ENCODE measurements at regions not wholly inside any gene's neighbourhood (a gene's known extent, or its start where the extent isn't known, plus 50 kb on each side); places are given as distances from the start of the nearest gene placed in this dataset.

DNA sequence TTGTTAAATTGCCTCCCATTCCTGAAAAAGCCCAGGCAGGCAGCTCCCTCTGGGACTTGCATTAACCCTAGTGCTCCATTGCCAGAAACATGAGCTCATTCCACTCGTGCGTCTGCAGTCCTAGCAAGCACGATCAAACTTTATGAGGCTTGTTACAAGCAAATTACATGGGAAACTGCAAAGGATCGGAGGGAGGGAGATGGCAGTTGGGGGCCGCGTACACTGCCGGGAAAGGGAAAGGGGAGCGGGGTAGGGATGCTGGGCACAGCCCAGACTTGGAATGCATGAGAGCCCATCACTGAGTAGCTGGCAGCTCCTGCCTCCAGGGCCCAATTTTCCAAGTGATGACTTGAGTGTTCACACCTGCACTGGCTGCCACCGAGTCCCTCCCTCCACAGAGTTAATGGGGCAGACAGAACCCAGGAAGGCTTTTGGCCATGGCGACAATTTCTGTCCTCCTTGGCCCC lies 169.9 kb downstream of the BRINP2 start:
- Histone ChIP-seq H3K36me3 (ENCODE audit: control insufficient read depth, insufficient read depth, low read length) (no peaks in the 10 kb centered on the region), H2AK5ac (ENCODE audit: low read depth, low read length) (no peak overlapping the region), H3K79me1 (ENCODE audit: low read depth in 1 of 2, low read length in 2 of 2) (no peaks in the 10 kb centered on the region), H3K9me3 (ENCODE audit: control insufficient read depth, insufficient read depth, low read length) (no peaks in the 10 kb centered on the region), H3K27me3 (ENCODE audit: control insufficient read depth, insufficient read depth, low read length) (no peaks in the 10 kb centered on the region), H2BK120ac (ENCODE audit: low read depth, low read length) (no peak overlapping the region), H4K91ac (ENCODE audit: insufficient read depth, low read depth, low read length) (no peak overlapping the region), H4K8ac (ENCODE audit: low read depth in 2 of 2, low read length in 2 of 2) (no peak overlapping the region), H2BK15ac (ENCODE audit: low read depth, low read length) (no peak overlapping the region), H4K20me1 (ENCODE audit: insufficient read depth, low read length) (no peaks in the 10 kb centered on the region; the same call in 1 of the 2 replicates), H3K18ac (ENCODE audit: low read depth, low read length) (no peak overlapping the region), H2AFZ (replicated peaks; ENCODE audit: low read length, poor library complexity) (no peak overlapping the region), H3K4me3 (ENCODE audit: insufficient read depth, low read depth, low read length) (no peak overlapping the region), H2BK20ac (ENCODE audit: low read depth, low read length) (no peak overlapping the region), H3K4me1 (ENCODE audit: control insufficient read depth, insufficient read depth, low read length) (no peaks in the 10 kb centered on the region), H3K9ac (ENCODE audit: low read depth, low read length) (no peak overlapping the region), H3K27ac (ENCODE audit: insufficient read depth, low read length) (no peak overlapping the region), H2AK9ac (replicated peaks; ENCODE audit: low read depth, low read length, poor library complexity) (no peak overlapping the region), H3K14ac (replicated peaks; ENCODE audit: low read depth, low read length) (no peak overlapping the region), H3K9me1 (ENCODE audit: insufficient read depth, low read length) (no peaks in the 10 kb centered on the region), H2BK5ac (ENCODE audit: low read depth, low read length, poor library complexity, severe bottlenecking) (no peak overlapping the region), H3K4me2 (ENCODE audit: low read depth, low read length) (no peak overlapping the region), H4K5ac (ENCODE audit: low read depth, low read length) (no peak overlapping the region), H3K4ac (ENCODE audit: low read depth, low read length) (no peak overlapping the region), H3K23ac (ENCODE audit: low read depth, low read length) (no peak overlapping the region), H3K56ac (ENCODE audit: extremely low read depth, insufficient read depth, low read length) (no peak overlapping the region)
- ATAC-seq (ENCODE audit: low read depth) (no peak), DNase-seq (no peak)
- ChIA-PET POLR2A (ENCODE audit: unreplicated experiment) (no interaction called here), CTCF (no interaction called here)
- in situ Hi-C loops (cut with MboI; ENCODE audit: low sequenced_read_pairs), result loop anchor here (10.0 kb wide), 1 partner anchor 436 kb away; no protein-coding TSS in a partner anchor
- WGBS, 2 experiments (ENCODE audit: extremely low coverage in 2 of 2, insufficient read length in 1 of 2), result 92% methylated on average over 2 of the region's 10 CpGs; no CpG with 5 or more reads in 1 of the 2 experiments
- dilution Hi-C loops (cut with HindIII; ENCODE audit: low sequenced_read_pairs, unreplicated experiment), result no loop called here
- intact Hi-C loops (cut with micrococcal nuclease), result no loop called here
- TF ChIP-seq NFE2L2 (IDR thresholded peaks at IDR 0.05; ENCODE audit: low read depth, low read length), result no peak
- no peak for TF ChIP-seq SMC3 (IDR thresholded peaks at IDR 0.05; ENCODE audit: low read depth, low read length)
- no peak for TF ChIP-seq MAZ (IDR thresholded peaks at IDR 0.05; ENCODE audit: borderline replicate concordance, low read depth, low read length)
- no peak for TF ChIP-seq MAFK (IDR thresholded peaks at IDR 0.05; ENCODE audit: low read depth, low read length)
- BruUV-seq (replicated peaks), result no TSS peak
